ENCODE measurements at regions not wholly inside any gene's neighbourhood (a gene's known extent, or its start where the extent isn't known, plus 50 kb on each side); places are given as distances from the start of the nearest gene placed in this dataset.
"Not testable (repeated sequence)": the region's sequence is repeated elsewhere in the genome, so short reads cannot be mapped to it uniquely, and the experiment has no call there.

GRCh38 chr5:103862398-103862797 lies 299.8 kb upstream of the NUDT12 start:
- Mint-ChIP-seq H3K9me3 (ENCODE audit: insufficient read depth) (no peaks in the 10 kb centered on the region), H3K4me1 (no peaks in the 10 kb centered on the region), H3K4me3 (no peak overlapping the region), H3K27ac (no peak overlapping the region), H3K27me3 (no peaks in the 10 kb centered on the region)
- Histone ChIP-seq H3K4me2 (replicated peaks; ENCODE audit: low read depth, low read length, poor library complexity, severe bottlenecking) (no peak overlapping the region), H4K20me1 (ENCODE audit: control insufficient read depth, insufficient read depth, low read length, poor library complexity, severe bottlenecking) (no peaks in the 10 kb centered on the region), H3K36me3 (replicated peaks in 1 of 2; ENCODE audit: control extremely low read depth in 1 of 2, control insufficient read depth in 1 of 2, extremely low read depth in 1 of 2, insufficient read depth in 2 of 2, low read length in 1 of 2) (no peaks in the 10 kb centered on the region), H3K27ac (ENCODE audit: low read length in 2 of 2) (no peak overlapping the region), H3K27me3 (replicated peaks in 1 of 4; ENCODE audit: control extremely low read depth in 1 of 4, control insufficient read depth in 3 of 4, insufficient read depth in 4 of 4, low read length in 3 of 4) (no peaks in the 10 kb centered on the region), H3K4me1 (ENCODE audit: control insufficient read depth in 2 of 2, insufficient read depth in 2 of 2, low read length in 2 of 2) (no peaks in the 10 kb centered on the region), H3K9me3 (ENCODE audit: control extremely low read depth in 1 of 3, control insufficient read depth in 2 of 3, insufficient read depth in 1 of 3, low read length in 2 of 3) (peaks cover 0 to 7% (median 2%) of the 10 kb centered on the region in 3 donors), H3K9ac (ENCODE audit: low read length) (no peak overlapping the region), H2AFZ (ENCODE audit: insufficient read depth, low read depth, low read length, poor library complexity, severe bottlenecking) (no peak overlapping the region), H3K4me3 (ENCODE audit: control extremely low read depth in 1 of 5, extremely low read depth in 1 of 5, insufficient read depth in 1 of 5, low read depth in 2 of 5, low read length in 4 of 5) (no peak overlapping the region), H3K79me2 (ENCODE audit: control insufficient read depth, insufficient read depth, low read length) (no peaks in the 10 kb centered on the region)
- ChIA-PET CTCF (no interaction called here), POLR2A (no interaction called here)
- intact Hi-C loops (cut with micrococcal nuclease), result no loop called here
- 76% methylated on average over 2 of the region's 3 CpGs for WGBS (ENCODE audit: insufficient coverage)
- ATAC-seq (ENCODE audit: low read depth), result no peak
- TF ChIP-seq CTCF (IDR thresholded peaks at IDR 0.05), result no peak
- no peak for TF ChIP-seq EZH2 (IDR thresholded peaks at IDR 0.05; ENCODE audit: borderline replicate concordance, insufficient read depth, low read depth, low read length, poor library complexity, severe bottlenecking)
- no peak for DNase-seq

- H4K20me1 ChIP-seq (ENCODE audit: control insufficient read depth, insufficient read depth, low read length, poor library complexity, severe bottlenecking), result no peaks in the 10 kb centered on the region
- peaks cover 0 to 5% (median 2%) of the 10 kb centered on the region in 3 donors for H3K9me3 ChIP-seq (ENCODE audit: control extremely low read depth in 1 of 3, control insufficient read depth in 2 of 3, insufficient read depth in 1 of 3, low read length in 2 of 3)
- no peak overlapping the region for H2AFZ ChIP-seq (ENCODE audit: insufficient read depth, low read depth, low read length, poor library complexity, severe bottlenecking)
- no peak overlapping the region for H3K27ac ChIP-seq (ENCODE audit: low read length in 2 of 2)
- H3K4me2 ChIP-seq (replicated peaks; ENCODE audit: low read depth, low read length, poor library complexity, severe bottlenecking), result no peak overlapping the region
- no peaks in the 10 kb centered on the region for H3K36me3 ChIP-seq (replicated peaks in 1 of 2; ENCODE audit: control extremely low read depth in 1 of 2, control insufficient read depth in 1 of 2, extremely low read depth in 1 of 2, insufficient read depth in 2 of 2, low read length in 1 of 2)
- ChIA-PET POLR2A (no interaction called here), CTCF (no interaction called here)
- Mint-ChIP-seq H3K27ac (no peak overlapping the region), H3K27me3 (no peaks in the 10 kb centered on the region), H3K4me1 (no peaks in the 10 kb centered on the region), H3K9me3 (ENCODE audit: insufficient read depth) (peaks cover 2% of the 10 kb centered on the region), H3K4me3 (no peak overlapping the region)
- H3K79me2 ChIP-seq (ENCODE audit: control insufficient read depth, insufficient read depth, low read length), result no peaks in the 10 kb centered on the region
- no peaks in the 10 kb centered on the region for H3K4me1 ChIP-seq (ENCODE audit: control insufficient read depth in 2 of 2, insufficient read depth in 2 of 2, low read length in 2 of 2)
- no peak overlapping the region for H3K9ac ChIP-seq (ENCODE audit: low read length)
- no peak overlapping the region for H3K4me3 ChIP-seq (ENCODE audit: control extremely low read depth in 1 of 5, extremely low read depth in 1 of 5, insufficient read depth in 1 of 5, low read depth in 2 of 5, low read length in 4 of 5)
- TF ChIP-seq EZH2 (IDR thresholded peaks at IDR 0.05; ENCODE audit: borderline replicate concordance, insufficient read depth, low read depth, low read length, poor library complexity, severe bottlenecking) (no peak), CTCF (IDR thresholded peaks at IDR 0.05) (no peak)
- no peaks in the 10 kb centered on the region for H3K27me3 ChIP-seq (replicated peaks in 1 of 4; ENCODE audit: control extremely low read depth in 1 of 4, control insufficient read depth in 3 of 4, insufficient read depth in 4 of 4, low read length in 3 of 4)
- no CpG with 5 or more reads among the region's 3 CpGs for WGBS (ENCODE audit: insufficient coverage)
- intact Hi-C loops (cut with micrococcal nuclease), result no loop called here
- DNase-seq (no peak), ATAC-seq (ENCODE audit: low read depth) (no peak)
Observed at GRCh38 chr5:103860327-103860726, 297.7 kb upstream of the NUDT12 start.

- H3K9me3 Mint-ChIP-seq (ENCODE audit: insufficient read depth); ATAC-seq (ENCODE audit: low read depth); H3K27ac Mint-ChIP-seq; CTCF ChIA-PET; DNase-seq; H3K9me3 ChIP-seq (ENCODE audit: control extremely low read depth in 1 of 3, control insufficient read depth in 2 of 3, insufficient read depth in 1 of 3, low read length in 2 of 3); H3K27me3 Mint-ChIP-seq; H4K20me1 ChIP-seq (ENCODE audit: control insufficient read depth, insufficient read depth, low read length, poor library complexity, severe bottlenecking); H3K79me2 ChIP-seq (ENCODE audit: control insufficient read depth, insufficient read depth, low read length); POLR2A ChIA-PET; H3K4me3 Mint-ChIP-seq; H2AFZ ChIP-seq (ENCODE audit: insufficient read depth, low read depth, low read length, poor library complexity, severe bottlenecking); H3K4me1 ChIP-seq (ENCODE audit: control insufficient read depth in 2 of 2, insufficient read depth in 2 of 2, low read length in 2 of 2); H3K27me3 ChIP-seq (replicated peaks in 1 of 4; ENCODE audit: control extremely low read depth in 1 of 4, control insufficient read depth in 3 of 4, insufficient read depth in 4 of 4, low read length in 3 of 4); H3K4me1 Mint-ChIP-seq; H3K9ac ChIP-seq (ENCODE audit: low read length); H3K27ac ChIP-seq (ENCODE audit: low read length in 2 of 2); H3K4me2 ChIP-seq (replicated peaks; ENCODE audit: low read depth, low read length, poor library complexity, severe bottlenecking); intact Hi-C loops (cut with micrococcal nuclease); H3K36me3 ChIP-seq (replicated peaks in 1 of 2; ENCODE audit: control extremely low read depth in 1 of 2, control insufficient read depth in 1 of 2, extremely low read depth in 1 of 2, insufficient read depth in 2 of 2, low read length in 1 of 2); H3K4me3 ChIP-seq (ENCODE audit: control extremely low read depth in 1 of 5, extremely low read depth in 1 of 5, insufficient read depth in 1 of 5, low read depth in 2 of 5, low read length in 4 of 5): not testable (repeated sequence)
- no CpG with 5 or more reads among the region's 3 CpGs for WGBS (ENCODE audit: insufficient coverage)
Observed at GRCh38 chr5:103858367-103858766, 295.8 kb upstream of the NUDT12 start.
